Lower leg skin (tissue), 3 donors: ENCODE measurements at regions not wholly inside any gene's neighbourhood (a gene's known extent, or its start where the extent isn't known, plus 50 kb on each side); places are given as distances from the start of the nearest gene placed in this dataset.

Source experiments
- POLR2A ChIP-seq, 2 donors: fragments of 450-650 bp; IDR thresholded peaks; one replicate each; pipeline ENCODE4 v1.6.1; 2016 to 2017; ENCODE audit warnings: antibody characterized with exemption in 2 of 2, mild to moderate bottlenecking in 1 of 2, moderate library complexity in 1 of 2
- TF ChIP-seq, protein P1 (sequence below), 3 donors: fragments of 450-650 bp; IDR thresholded peaks; one replicate each; pipeline ENCODE4 v1.5.1; 2016; ENCODE audit warnings: antibody characterized with exemption in 3 of 3, mild to moderate bottlenecking in 3 of 3, moderate library complexity in 2 of 3

DNA sequence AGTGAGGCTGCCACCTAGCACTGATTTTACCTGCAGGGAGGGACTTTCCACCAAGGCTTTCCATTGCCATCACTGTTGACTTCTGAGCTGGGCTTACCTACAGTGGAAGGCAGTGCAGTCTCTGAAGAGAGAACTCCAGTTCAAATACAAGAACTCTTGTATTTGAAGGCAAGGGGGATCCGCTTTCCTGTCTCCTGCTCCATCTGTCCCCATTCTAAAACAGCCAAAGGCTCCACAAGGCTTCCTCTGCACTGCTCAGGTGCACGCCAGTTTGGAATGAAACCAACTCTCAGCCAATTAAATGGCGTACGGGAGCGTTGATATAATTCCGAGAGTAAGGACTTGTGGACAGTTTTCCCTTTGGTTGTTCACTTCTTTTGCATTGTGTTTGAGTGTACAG lies 66.0 kb upstream of the CXCL14 start:
- TF ChIP-seq, protein P1, sequence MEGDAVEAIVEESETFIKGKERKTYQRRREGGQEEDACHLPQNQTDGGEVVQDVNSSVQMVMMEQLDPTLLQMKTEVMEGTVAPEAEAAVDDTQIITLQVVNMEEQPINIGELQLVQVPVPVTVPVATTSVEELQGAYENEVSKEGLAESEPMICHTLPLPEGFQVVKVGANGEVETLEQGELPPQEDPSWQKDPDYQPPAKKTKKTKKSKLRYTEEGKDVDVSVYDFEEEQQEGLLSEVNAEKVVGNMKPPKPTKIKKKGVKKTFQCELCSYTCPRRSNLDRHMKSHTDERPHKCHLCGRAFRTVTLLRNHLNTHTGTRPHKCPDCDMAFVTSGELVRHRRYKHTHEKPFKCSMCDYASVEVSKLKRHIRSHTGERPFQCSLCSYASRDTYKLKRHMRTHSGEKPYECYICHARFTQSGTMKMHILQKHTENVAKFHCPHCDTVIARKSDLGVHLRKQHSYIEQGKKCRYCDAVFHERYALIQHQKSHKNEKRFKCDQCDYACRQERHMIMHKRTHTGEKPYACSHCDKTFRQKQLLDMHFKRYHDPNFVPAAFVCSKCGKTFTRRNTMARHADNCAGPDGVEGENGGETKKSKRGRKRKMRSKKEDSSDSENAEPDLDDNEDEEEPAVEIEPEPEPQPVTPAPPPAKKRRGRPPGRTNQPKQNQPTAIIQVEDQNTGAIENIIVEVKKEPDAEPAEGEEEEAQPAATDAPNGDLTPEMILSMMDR (IDR thresholded peaks at IDR 0.05): no peak
- TF ChIP-seq POLR2A (IDR thresholded peaks at IDR 0.05): no peak
